DND-41 (cell line): ENCODE measurements at regions not wholly inside any gene's neighbourhood (a gene's known extent, or its start where the extent isn't known, plus 50 kb on each side); places are given as distances from the start of the nearest gene placed in this dataset.

Source experiments
- CTCF ChIP-seq: IDR thresholded peaks from 2 replicates; pipeline ENCODE4 v1.5.1; 2012; ENCODE audit warnings: borderline replicate concordance, low read length, moderate library complexity, mild to moderate bottlenecking; ENCODE audit not compliant: poor library complexity, severe bottlenecking; ENCODE audit errors: extremely low read depth
- EZH2 ChIP-seq: IDR thresholded peaks from 3 replicates; pipeline ENCODE4 v1.6.1; 2012; ENCODE audit warnings: borderline replicate concordance, low read depth, mild to moderate bottlenecking, moderate library complexity, low read length, inconsistent platforms; ENCODE audit not compliant: severe bottlenecking

GRCh38 chr14:54333511-54333910, 63.3 kb upstream of the CDKN3 start:
- TF ChIP-seq CTCF = no peak
- TF ChIP-seq EZH2 = no peak
